ENCODE measurements at regions not wholly inside any gene's neighbourhood (a gene's known extent, or its start where the extent isn't known, plus 50 kb on each side); places are given as distances from the start of the nearest gene placed in this dataset.

DNA sequence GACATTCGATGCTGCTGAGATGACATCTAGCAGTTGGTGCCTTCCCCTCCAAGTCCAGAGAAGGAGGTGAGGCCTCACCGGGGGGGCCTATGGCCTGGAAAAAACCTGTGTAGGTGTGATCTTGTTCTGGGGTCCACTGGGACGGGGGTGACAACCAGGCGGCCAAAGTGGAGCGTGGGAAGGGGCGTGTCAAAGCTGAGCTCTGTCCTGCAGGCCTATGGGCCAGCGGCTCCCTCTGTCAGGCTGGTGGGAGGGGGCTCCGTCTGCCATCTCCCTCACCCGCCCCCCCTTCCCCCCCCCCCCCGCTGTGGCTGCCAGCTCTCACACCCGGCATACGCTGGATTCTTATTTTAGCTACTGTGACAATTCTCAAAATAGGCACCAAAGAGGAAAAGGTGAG is 56.7 kb upstream of the UQCRFS1 start:
- TF ChIP-seq, protein P1, sequence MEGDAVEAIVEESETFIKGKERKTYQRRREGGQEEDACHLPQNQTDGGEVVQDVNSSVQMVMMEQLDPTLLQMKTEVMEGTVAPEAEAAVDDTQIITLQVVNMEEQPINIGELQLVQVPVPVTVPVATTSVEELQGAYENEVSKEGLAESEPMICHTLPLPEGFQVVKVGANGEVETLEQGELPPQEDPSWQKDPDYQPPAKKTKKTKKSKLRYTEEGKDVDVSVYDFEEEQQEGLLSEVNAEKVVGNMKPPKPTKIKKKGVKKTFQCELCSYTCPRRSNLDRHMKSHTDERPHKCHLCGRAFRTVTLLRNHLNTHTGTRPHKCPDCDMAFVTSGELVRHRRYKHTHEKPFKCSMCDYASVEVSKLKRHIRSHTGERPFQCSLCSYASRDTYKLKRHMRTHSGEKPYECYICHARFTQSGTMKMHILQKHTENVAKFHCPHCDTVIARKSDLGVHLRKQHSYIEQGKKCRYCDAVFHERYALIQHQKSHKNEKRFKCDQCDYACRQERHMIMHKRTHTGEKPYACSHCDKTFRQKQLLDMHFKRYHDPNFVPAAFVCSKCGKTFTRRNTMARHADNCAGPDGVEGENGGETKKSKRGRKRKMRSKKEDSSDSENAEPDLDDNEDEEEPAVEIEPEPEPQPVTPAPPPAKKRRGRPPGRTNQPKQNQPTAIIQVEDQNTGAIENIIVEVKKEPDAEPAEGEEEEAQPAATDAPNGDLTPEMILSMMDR (conservative IDR thresholded peaks at IDR 0.05; ENCODE audit: low read depth, low read length) = no peak
- no peak for TF ChIP-seq EZH2 (IDR thresholded peaks at IDR 0.05; ENCODE audit: borderline replicate concordance, low read depth, low read length, poor library complexity, severe bottlenecking)

All from A673 (cell line).